ENCODE measurements at regions not wholly inside any gene's neighbourhood (a gene's known extent, or its start where the extent isn't known, plus 50 kb on each side); places are given as distances from the start of the nearest gene placed in this dataset.
A peak's percentile ranks its signal among the peaks of the same experiment; 100 is the strongest.

GRCh38 chr3:153658136-153658535 is 463.1 kb upstream of the ARHGEF26 start:
- no peak for DNase-seq (ENCODE audit: low spot score)

- DNase-seq (ENCODE audit: low spot score), result no peak
Measured at GRCh38 chr3:153666991-153667740, 454.0 kb upstream of the ARHGEF26 start.

GRCh38 chr3:153669527-153669926 is 451.7 kb upstream of the ARHGEF26 start:
- DNase-seq (ENCODE audit: low spot score), result no peak

GRCh38 chr3:153670577-153670976 is 450.6 kb upstream of the ARHGEF26 start:
- no peak for DNase-seq (ENCODE audit: low spot score)

- DNase-seq (ENCODE audit: low spot score), result peak; percentile 3
Measured at GRCh38 chr3:153673853-153674252, 447.3 kb upstream of the ARHGEF26 start.

- DNase-seq (ENCODE audit: low spot score), result no peak
Measured at GRCh38 chr3:153679714-153680113, 441.5 kb upstream of the ARHGEF26 start.

GRCh38 chr3:153680526-153680925 is 440.7 kb upstream of the ARHGEF26 start:
- no peak for DNase-seq (ENCODE audit: low spot score)

GRCh38 chr3:153681057-153681456 is 440.1 kb upstream of the ARHGEF26 start:
- no peak for DNase-seq (ENCODE audit: low spot score)

- DNase-seq (ENCODE audit: low spot score), result no peak
Measured at GRCh38 chr3:153688301-153689120, 432.7 kb upstream of the ARHGEF26 start.

- DNase-seq (ENCODE audit: low spot score), result no peak
Measured at GRCh38 chr3:153693207-153693606, 428.0 kb upstream of the ARHGEF26 start.

- DNase-seq (ENCODE audit: low spot score), result no peak
Measured at GRCh38 chr3:153702106-153702505, 419.1 kb upstream of the ARHGEF26 start.

- peak; percentile 15 for DNase-seq (ENCODE audit: low spot score)
Measured at GRCh38 chr3:153704115-153704514, 417.1 kb upstream of the ARHGEF26 start.

GRCh38 chr3:153706706-153707105 is 414.5 kb upstream of the ARHGEF26 start:
- no peak for DNase-seq (ENCODE audit: low spot score)

- DNase-seq (ENCODE audit: low spot score), result no peak
Measured at GRCh38 chr3:153714016-153714415, 407.2 kb upstream of the ARHGEF26 start.

GRCh38 chr3:153714588-153715290 is 406.5 kb upstream of the ARHGEF26 start:
- DNase-seq (ENCODE audit: low spot score), result no peak

GRCh38 chr3:153722157-153722556 is 399.0 kb upstream of the ARHGEF26 start:
- no peak for DNase-seq (ENCODE audit: low spot score)

GRCh38 chr3:153731071-153731470 is 390.1 kb upstream of the ARHGEF26 start:
- no peak for DNase-seq (ENCODE audit: low spot score)

GRCh38 chr3:153734777-153735551 is 386.2 kb upstream of the ARHGEF26 start:
- peak; percentile 92 for DNase-seq (ENCODE audit: low spot score)

- DNase-seq (ENCODE audit: low spot score), result no peak
Measured at GRCh38 chr3:153740109-153740508, 381.1 kb upstream of the ARHGEF26 start.

- no peak for DNase-seq (ENCODE audit: low spot score)
Measured at GRCh38 chr3:153744889-153745288, 376.3 kb upstream of the ARHGEF26 start.

- peak; percentile 46 for DNase-seq (ENCODE audit: low spot score)
Measured at GRCh38 chr3:153746211-153746610, 375.0 kb upstream of the ARHGEF26 start.

- no peak for DNase-seq (ENCODE audit: low spot score)
Measured at GRCh38 chr3:153749070-153749610, 372.1 kb upstream of the ARHGEF26 start.

All from LoVo (cell line).